HEK293T (cell line): ENCODE measurements at regions not wholly inside any gene's neighbourhood (a gene's known extent, or its start where the extent isn't known, plus 50 kb on each side); places are given as distances from the start of the nearest gene placed in this dataset.

Source experiments
- ARNT ChIP-seq: fragments of 450-650 bp; IDR thresholded peaks from 2 replicates; pipeline ENCODE4 v1.6.1; 2017; ENCODE audit warnings: mild to moderate bottlenecking
- BHLHE40 ChIP-seq: fragments of 450-650 bp; IDR thresholded peaks from 2 replicates; pipeline ENCODE4 v1.6.1; 2016; ENCODE audit warnings: mild to moderate bottlenecking, moderate library complexity, borderline replicate concordance
- FOXA1 ChIP-seq: fragments of 450-650 bp; IDR thresholded peaks from 2 replicates; pipeline ENCODE4 v1.6.1; 2016; ENCODE audit warnings: mild to moderate bottlenecking
- FOXK2 ChIP-seq: fragments of 450-650 bp; IDR thresholded peaks from 2 replicates; pipeline ENCODE4 v1.6.1; 2016; ENCODE audit warnings: mild to moderate bottlenecking
- FOXM1 ChIP-seq: fragments of 450-650 bp; IDR thresholded peaks from 2 replicates; pipeline ENCODE4 v1.6.1; 2017; ENCODE audit warnings: mild to moderate bottlenecking, borderline replicate concordance
- HDGF ChIP-seq: fragments of 450-650 bp; IDR thresholded peaks from 2 replicates; pipeline ENCODE4 v1.6.1; 2017; ENCODE audit warnings: antibody characterized with exemption, borderline replicate concordance
- LEF1 ChIP-seq: fragments of 450-650 bp; IDR thresholded peaks from 2 replicates; pipeline ENCODE4 v1.6.1; 2017; ENCODE audit warnings: mild to moderate bottlenecking, borderline replicate concordance
- NFRKB ChIP-seq: fragments of 450-650 bp; IDR thresholded peaks from 2 replicates; pipeline ENCODE4 v1.6.1; 2016; ENCODE audit warnings: mild to moderate bottlenecking, moderate library complexity
- SP1 ChIP-seq: fragments of 450-650 bp; IDR thresholded peaks from 2 replicates; pipeline ENCODE4 v1.6.1; 2017
- SUZ12 ChIP-seq: fragments of 450-650 bp; IDR thresholded peaks from 2 replicates; pipeline ENCODE4 v1.6.1; 2016; ENCODE audit warnings: mild to moderate bottlenecking
- TARDBP ChIP-seq: fragments of 450-650 bp; IDR thresholded peaks from 2 replicates; pipeline ENCODE4 v1.6.1; 2016
- ZNF384 ChIP-seq: fragments of 450-650 bp; IDR thresholded peaks from 2 replicates; pipeline ENCODE4 v1.6.1; 2016
- TF ChIP-seq, protein P1 (sequence below): fragments of 450-650 bp; IDR thresholded peaks from 2 replicates; pipeline ENCODE4 v1.6.1; 2016

DNA sequence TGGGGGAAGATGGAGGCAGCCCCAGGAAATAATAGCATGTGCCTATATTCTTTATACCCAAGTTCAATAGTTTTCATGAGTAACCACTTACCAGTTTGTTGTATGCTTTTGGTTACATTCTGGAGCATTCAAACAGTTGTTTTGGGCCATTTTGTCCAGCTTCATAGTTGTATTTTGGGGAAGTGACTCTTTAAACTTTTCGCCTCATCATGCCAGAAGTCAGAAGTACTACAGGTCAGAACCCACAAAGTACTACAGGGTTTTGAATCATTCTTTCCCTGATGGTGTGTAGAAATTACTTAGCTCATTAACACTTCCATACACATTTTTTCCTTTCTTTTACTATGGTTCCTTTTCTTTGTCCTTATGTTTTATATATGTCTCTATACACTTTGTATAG, 210.6 kb downstream of the ARPP21 start:
- no peak for TF ChIP-seq ZNF384
- TF ChIP-seq ARNT = no peak
- TF ChIP-seq, protein P1, sequence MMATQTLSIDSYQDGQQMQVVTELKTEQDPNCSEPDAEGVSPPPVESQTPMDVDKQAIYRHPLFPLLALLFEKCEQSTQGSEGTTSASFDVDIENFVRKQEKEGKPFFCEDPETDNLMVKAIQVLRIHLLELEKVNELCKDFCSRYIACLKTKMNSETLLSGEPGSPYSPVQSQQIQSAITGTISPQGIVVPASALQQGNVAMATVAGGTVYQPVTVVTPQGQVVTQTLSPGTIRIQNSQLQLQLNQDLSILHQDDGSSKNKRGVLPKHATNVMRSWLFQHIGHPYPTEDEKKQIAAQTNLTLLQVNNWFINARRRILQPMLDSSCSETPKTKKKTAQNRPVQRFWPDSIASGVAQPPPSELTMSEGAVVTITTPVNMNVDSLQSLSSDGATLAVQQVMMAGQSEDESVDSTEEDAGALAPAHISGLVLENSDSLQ = no peak
- TF ChIP-seq SP1 = no peak
- no peak for TF ChIP-seq BHLHE40
- TF ChIP-seq FOXM1 = no peak
- TF ChIP-seq TARDBP = no peak
- no peak for TF ChIP-seq HDGF
- TF ChIP-seq LEF1 = no peak
- no peak for TF ChIP-seq NFRKB
- no peak for TF ChIP-seq FOXA1
- no peak for TF ChIP-seq FOXK2
- no peak for TF ChIP-seq SUZ12
